Stimulated activated naive CD8-positive, alpha-beta T cell treated with anti-CD3 and anti-CD28 coated beads, Interleukin-15, Interleukin-2, amounts not matched to agents 100 U/mL and 50 U/mL, for 24 hours (primary cell): ENCODE measurements at regions not wholly inside any gene's neighbourhood (a gene's known extent, or its start where the extent isn't known, plus 50 kb on each side); places are given as distances from the start of the nearest gene placed in this dataset.

Experiments
- ATAC-seq: fragments of 150-1000 bp; cut with Tn5 transposase; one replicate; pipeline ENCODE4 v1.10.0; 2021
- DNase-seq: peaks from one replicate; pipeline ENCODE4 v3.0.0; 2021

- DNase-seq = no peak
- no peak for ATAC-seq
Measured at GRCh38 chr6:147867433-147868226, 359.1 kb downstream of the SAMD5 start.

DNA sequence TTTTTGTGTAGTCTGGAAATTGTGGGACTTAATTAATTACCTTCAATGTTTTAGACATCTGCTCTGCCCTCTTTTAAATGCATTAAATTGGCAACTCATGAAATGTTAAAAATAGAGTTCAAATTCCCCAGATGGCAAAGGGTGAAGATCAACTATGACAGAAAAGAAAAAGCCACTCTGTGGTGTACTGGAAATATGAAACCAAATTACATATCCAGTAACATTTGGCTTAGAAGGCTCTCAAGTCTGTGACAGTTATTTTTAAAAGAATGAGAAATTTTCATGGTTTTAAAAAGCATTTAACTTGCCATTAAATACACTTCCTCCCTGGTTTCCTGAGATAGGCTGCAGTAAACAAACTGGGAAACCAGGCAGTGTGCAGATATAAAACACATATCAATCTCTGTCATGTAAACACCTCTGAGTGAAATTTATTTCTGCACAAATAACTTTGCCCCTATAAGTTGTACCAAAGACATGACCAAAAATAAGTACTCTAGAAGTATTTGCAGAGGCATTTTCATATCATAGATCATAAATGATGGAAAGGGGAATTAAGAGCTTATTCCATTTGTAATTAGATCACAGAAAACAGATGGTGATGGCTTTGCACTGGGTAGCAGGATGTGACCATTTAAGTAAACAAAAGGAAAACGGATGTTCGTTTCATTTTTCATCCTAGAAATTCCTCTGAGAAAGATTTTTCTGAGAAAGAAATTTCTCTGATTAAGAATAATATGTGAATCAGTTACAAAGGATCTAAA, 360.1 kb downstream of the SAMD5 start:
- no peak for ATAC-seq
- no peak for DNase-seq

DNA sequence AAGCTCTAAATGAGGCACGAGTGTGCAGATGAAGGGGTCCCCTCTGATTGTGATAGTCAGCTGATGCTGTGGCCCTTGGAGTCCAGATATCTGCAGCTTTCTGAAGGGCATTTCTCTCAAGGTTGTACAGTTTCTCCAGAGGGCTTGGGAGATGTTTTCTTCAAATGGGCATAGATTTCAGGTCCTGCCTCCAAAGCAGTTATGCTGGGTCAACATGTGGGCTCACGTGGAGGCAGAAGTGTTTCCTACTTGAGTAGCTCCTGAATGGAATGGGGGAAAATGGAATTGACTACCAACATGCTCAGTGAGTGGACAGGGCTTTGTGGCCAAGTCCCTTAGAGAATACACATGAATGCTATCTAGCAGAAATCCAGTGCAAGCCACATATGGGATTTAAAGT, 360.7 kb downstream of the SAMD5 start:
- no peak for DNase-seq

GRCh38 chr6:147869869-147870268, 361.4 kb downstream of the SAMD5 start:
- DNase-seq (no peak), ATAC-seq (no peak)

More for the DNA sequence above, 360.7 kb downstream of the SAMD5 start:
- no peak for ATAC-seq

DNA sequence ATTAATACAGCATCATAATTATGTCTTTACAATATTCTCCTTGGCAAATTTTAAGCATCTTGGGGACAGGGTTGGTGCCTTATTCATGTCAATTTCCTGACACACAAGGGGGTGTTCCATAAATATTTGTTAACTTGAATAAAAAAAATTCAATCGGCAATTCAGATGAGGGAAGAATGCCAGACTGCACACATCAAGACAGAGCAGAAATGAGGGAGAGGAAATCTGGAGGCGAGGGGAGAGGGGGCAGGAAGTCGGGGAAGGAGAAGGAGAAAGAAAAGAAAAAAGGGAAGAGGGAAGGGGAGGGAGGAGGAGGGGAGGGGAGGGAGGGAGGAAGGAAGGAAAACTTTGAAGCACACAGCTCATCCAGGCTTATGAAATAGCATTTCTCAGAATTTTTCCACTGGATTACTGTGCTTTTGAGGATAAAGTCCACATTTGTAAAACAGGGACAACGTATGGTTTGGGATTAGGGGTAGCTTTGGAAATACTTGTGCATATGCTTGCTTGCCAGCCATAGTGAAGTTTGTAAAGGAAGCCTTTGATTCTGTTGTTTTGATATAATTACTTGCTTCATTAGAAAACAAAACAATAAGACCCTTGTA, 362.1 kb downstream of the SAMD5 start:
- DNase-seq (no peak), ATAC-seq (no peak)

DNA sequence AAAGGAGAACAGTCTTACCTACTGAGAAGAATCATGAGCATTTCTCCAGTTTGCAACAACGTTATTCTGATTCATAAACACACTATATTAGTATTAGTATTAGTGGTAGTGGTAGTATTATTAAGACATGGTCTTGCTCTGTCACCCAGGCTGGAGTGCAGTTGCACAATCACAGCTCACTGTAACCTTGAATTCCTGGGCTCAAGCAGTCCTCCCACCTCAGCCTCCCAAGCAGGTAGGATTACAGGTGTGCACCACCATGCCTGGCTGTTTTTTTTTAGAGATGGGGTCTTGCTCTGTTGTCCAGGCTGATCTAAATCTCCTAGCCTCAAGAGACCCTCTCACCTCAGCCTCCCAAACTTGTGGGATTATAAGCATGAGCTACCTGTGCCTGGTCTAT, 363.5 kb downstream of the SAMD5 start:
- no peak for DNase-seq
- no peak for ATAC-seq

GRCh38 chr6:147873816-147874215, 365.3 kb downstream of the SAMD5 start:
- no peak for ATAC-seq
- no peak for DNase-seq

DNA sequence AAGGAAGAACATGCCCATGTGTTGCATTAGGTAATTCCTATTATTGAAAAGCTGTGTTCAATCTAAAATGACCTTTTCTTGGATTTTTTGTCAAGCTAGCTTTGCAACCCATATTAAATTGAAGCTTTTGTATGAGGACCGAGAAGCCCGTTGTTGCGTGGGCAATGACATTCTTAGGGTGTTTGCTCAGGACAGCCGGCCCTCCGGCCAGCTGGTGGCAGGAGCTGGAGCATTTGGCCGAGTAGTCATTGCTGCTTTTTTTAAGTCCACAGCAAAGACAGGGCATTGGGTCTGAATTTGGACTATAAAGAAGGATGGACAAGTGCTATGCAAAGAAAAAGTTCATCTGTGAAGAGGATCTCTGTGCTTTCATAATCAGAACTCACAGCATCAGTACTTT, 365.8 kb downstream of the SAMD5 start:
- ATAC-seq = no peak
- no peak for DNase-seq

GRCh38 chr6:147879031-147879580, 370.6 kb downstream of the SAMD5 start:
- DNase-seq (no peak), ATAC-seq (no peak)

- ATAC-seq = no peak
- no peak for DNase-seq
Measured at GRCh38 chr6:147881432-147881831, 372.9 kb downstream of the SAMD5 start.

DNA sequence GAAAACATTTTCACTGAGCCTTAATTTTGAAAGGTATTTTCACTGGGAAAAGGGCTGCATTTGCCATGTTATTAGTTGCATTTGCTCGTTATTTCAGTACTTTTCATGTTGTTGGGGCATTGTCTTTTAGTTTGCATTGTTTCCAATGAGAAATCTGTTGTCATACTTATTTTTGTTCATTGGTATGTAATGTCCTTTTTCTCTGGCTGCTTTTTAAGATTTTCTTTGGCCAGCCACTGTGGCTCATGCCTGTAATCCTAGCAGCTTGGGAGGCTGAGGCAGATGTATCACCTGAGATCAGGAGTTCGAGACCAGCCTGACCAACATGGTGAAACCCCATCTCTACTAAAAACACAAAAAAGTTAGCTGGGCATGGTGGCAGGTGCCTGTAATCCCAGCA, 379.9 kb downstream of the SAMD5 start:
- no peak for ATAC-seq
- no peak for DNase-seq

GRCh38 chr6:147891671-147892070, 383.2 kb downstream of the SAMD5 start:
- DNase-seq (no peak), ATAC-seq (no peak)

DNA sequence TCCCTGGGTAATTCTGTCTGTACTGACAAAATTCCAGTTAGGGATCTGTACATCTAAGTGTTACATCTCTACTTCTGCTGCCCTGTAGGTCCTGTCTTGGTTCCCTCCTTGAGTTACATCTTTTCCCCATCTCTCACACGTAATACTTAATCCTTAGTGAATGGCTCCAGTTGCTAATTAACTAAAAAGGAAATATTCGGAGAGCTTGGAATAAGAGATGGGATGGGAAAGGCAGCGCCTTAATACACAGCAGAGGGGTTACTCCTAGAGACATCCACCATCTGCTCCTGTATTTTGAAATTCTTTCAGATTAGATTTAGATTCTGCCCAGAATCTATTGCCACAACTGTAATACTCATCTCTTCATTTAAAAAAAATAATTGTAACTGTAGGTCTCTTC, 384.0 kb downstream of the SAMD5 start:
- ATAC-seq (no peak), DNase-seq (no peak)

DNA sequence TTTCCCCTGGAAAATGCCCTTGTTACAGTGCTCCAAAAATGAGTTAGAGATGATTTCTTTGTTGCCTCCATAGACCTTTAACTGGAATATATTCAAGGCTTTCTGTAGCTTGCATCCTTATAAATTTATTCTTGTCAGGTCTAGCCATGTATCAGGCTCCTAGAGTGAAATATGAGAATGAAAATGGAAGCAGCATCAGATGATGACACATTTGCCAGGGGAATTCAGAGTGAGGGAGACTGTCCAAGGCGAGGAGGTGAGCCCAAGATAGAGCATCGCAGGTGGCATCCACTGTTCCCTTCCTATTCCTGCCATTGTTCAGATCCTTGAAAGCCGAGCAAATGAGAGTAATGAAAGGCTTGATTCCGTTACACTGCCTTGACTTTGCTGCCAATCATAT, 386.8 kb downstream of the SAMD5 start:
- ATAC-seq = no peak
- DNase-seq = no peak

- DNase-seq (no peak), ATAC-seq (no peak)
Measured at GRCh38 chr6:147900247-147900830, 391.8 kb downstream of the SAMD5 start.

- ATAC-seq (no peak), DNase-seq (no peak)
Measured at GRCh38 chr6:147903321-147903720, 394.8 kb downstream of the SAMD5 start.

DNA sequence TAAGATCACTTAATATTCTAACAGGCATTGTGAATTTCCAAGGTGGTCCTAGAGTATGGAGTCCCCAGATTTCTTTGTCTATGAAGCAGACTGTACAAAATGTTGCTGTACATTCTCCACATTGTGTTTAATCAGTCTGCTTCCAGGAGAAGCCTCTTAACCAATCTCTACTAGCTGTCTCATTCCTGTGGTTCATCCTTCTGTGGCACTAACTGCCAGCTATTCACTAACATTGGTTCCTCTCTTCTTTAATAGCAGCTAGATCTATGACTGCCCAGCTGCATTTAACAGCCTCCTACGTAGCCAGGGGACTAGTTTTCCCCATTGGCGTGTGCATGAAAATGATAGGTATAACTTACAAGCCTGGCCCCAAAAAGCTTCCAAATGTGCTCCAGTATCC, 395.4 kb downstream of the SAMD5 start:
- ATAC-seq (no peak), DNase-seq (no peak)

GRCh38 chr6:147904416-147904815, 395.9 kb downstream of the SAMD5 start:
- ATAC-seq = no peak
- no peak for DNase-seq

DNA sequence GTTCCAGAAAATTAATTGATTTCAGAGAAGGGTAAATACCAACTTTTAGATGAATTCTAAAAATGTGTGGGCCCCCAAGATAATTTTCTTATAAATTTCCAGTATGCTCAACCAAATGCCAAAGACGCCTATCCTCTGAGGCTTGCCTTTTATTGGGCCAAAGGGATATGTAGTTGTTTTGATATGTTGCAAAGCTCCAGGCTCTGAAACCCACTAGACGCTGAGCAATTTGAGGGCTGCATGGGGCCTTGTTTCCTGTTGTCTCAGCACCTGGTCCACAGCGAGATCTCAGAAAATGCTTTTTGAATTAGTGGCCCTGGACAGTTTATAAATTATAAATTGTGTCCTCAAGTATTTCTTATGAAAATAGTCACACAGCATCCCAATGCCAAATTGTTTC, 397.2 kb downstream of the SAMD5 start:
- DNase-seq (no peak), ATAC-seq (no peak)

GRCh38 chr6:147906361-147906760, 397.9 kb downstream of the SAMD5 start:
- no peak for ATAC-seq
- no peak for DNase-seq

DNA sequence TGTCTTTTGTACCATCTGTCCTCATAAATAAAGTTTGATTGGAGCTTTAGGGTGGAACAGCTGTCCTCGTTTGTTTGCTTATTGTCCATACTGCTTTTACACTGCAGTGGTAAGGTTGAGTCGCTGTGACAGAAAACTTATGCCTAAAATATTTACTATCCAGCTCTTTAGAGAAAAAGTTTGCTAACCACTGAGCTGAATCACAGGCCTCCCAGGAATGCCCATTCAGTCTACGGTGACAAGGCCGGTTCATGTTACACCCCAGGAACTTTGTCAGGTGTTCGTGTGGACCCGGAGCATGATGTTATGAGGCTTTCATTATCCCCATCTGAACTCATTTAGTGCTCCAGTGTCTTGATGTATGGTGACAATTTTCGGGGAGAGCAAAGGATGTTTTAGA, 401.1 kb downstream of the SAMD5 start:
- ATAC-seq = no peak
- no peak for DNase-seq

GRCh38 chr6:147910281-147910680, 401.8 kb downstream of the SAMD5 start:
- DNase-seq (no peak), ATAC-seq (no peak)

GRCh38 chr6:147911057-147911456, 402.6 kb downstream of the SAMD5 start:
- ATAC-seq = no peak
- DNase-seq = no peak
